ENCODE measurements at regions not wholly inside any gene's neighbourhood (a gene's known extent, or its start where the extent isn't known, plus 50 kb on each side); places are given as distances from the start of the nearest gene placed in this dataset.

DNA sequence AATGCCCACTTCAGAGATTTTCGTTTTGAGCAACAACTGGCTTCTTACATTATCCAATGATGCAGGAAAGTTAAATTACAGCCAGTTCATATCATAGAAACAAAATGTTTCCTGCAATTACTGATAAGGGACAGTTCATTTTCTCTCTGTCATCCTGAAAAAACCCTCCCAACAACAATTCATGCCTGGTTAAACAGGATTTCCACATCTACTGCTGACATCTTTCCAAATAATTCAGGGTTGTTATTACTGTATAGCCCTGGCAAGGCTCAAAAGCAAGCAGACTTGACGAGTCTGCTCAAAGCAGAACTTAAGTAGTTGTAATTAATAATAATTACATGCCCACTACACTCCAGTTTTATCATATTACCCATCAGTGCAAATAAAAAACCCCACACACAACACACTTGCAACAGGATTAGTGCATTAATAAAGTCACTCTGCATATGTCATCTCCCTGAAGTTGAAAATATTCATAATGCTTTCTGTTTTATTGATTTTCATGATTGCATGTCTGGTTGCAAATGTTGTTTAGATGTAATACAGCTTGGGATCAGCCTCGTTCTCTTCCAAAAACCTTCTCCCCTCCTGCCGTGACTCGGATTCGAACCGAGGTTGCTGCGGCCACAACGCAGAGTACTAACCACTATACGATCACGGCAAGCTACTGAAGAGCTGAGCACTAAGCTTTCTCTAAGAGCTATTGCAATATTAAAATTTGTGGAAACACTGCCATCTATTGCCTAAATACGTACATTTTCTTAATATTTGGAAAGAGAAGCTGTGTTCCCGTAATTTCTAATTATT is 119.6 kb upstream of the NFIB start:
- no peak overlapping the region for H3K27ac ChIP-seq
- no peaks in the 10 kb centered on the region for H3K27me3 ChIP-seq
- no peaks in the 10 kb centered on the region for H3K9me3 ChIP-seq
- no peak overlapping the region for H3K4me3 ChIP-seq
- TF ChIP-seq POLR2A (IDR thresholded peaks at IDR 0.05) = no peak
- peak in 1 of 6 experiments; percentile 23 for TF ChIP-seq CTCF (IDR thresholded peaks at IDR 0.05)
- no peaks in the 10 kb centered on the region for H3K4me1 ChIP-seq
- H3K36me3 ChIP-seq = no peaks in the 10 kb centered on the region
- DNase-seq = no peak

- TF ChIP-seq CTCF (IDR thresholded peaks at IDR 0.05) (no peak), POLR2A (IDR thresholded peaks at IDR 0.05) (no peak)
- no peak for DNase-seq
- Histone ChIP-seq H3K9me3 (no peaks in the 10 kb centered on the region), H3K27ac (no peak overlapping the region), H3K27me3 (no peaks in the 10 kb centered on the region), H3K36me3 (no peaks in the 10 kb centered on the region), H3K4me3 (no peak overlapping the region), H3K4me1 (no peaks in the 10 kb centered on the region)
Observed at GRCh38 chr9:14432666-14433350, 118.9 kb upstream of the NFIB start.

- H3K27me3 ChIP-seq = no peaks in the 10 kb centered on the region
- no peaks in the 10 kb centered on the region for H3K36me3 ChIP-seq
- H3K9me3 ChIP-seq = no peaks in the 10 kb centered on the region
- no peak overlapping the region for H3K27ac ChIP-seq
- no peak overlapping the region for H3K4me3 ChIP-seq
- TF ChIP-seq POLR2A (IDR thresholded peaks at IDR 0.05) (no peak), CTCF (IDR thresholded peaks at IDR 0.05) (peak; percentile 5 to 61 (median 46))
- DNase-seq = peak; percentile 20 to 70 (median 54)
- no peaks in the 10 kb centered on the region for H3K4me1 ChIP-seq
Observed at GRCh38 chr9:14428781-14429230, 114.9 kb upstream of the NFIB start.

GRCh38 chr9:14427419-14427818 is 113.5 kb upstream of the NFIB start:
- Histone ChIP-seq H3K27me3 (no peaks in the 10 kb centered on the region), H3K4me1 (no peaks in the 10 kb centered on the region), H3K27ac (no peak overlapping the region), H3K36me3 (no peaks in the 10 kb centered on the region), H3K9me3 (no peaks in the 10 kb centered on the region), H3K4me3 (no peak overlapping the region)
- no peak for DNase-seq
- no peak for TF ChIP-seq POLR2A (IDR thresholded peaks at IDR 0.05)
- TF ChIP-seq CTCF (IDR thresholded peaks at IDR 0.05) = no peak

- H3K36me3 ChIP-seq = no peaks in the 10 kb centered on the region
- TF ChIP-seq CTCF (IDR thresholded peaks at IDR 0.05) (no peak), POLR2A (IDR thresholded peaks at IDR 0.05) (no peak)
Observed at GRCh38 chr9:14424983-14425382, 111.0 kb upstream of the NFIB start.

More at GRCh38 chr9:14424983-14425382, 111.0 kb upstream of the NFIB start:
- Histone ChIP-seq H3K27ac (no peak overlapping the region), H3K9me3 (no peaks in the 10 kb centered on the region), H3K4me1 (no peaks in the 10 kb centered on the region), H3K27me3 (no peaks in the 10 kb centered on the region), H3K4me3 (no peak overlapping the region)
- no peak for DNase-seq

Data from Peyer's patch (tissue), 4 donors.